ENCODE measurements at regions not wholly inside any gene's neighbourhood (a gene's known extent, or its start where the extent isn't known, plus 50 kb on each side); places are given as distances from the start of the nearest gene placed in this dataset.
"Not testable (repeated sequence)": the region's sequence is repeated elsewhere in the genome, so short reads cannot be mapped to it uniquely, and the experiment has no call there.

- no peak for DNase-seq (ENCODE audit: low read depth, low spot score)
- Mint-ChIP-seq H3K9me3 (peaks cover 3% of the 10 kb centered on the region), H3K27me3 (ENCODE audit: low read depth) (no peaks in the 10 kb centered on the region), H3K36me3 (ENCODE audit: low read depth) (no peaks in the 10 kb centered on the region), H3K4me3 (no peak overlapping the region), H3K27ac (ENCODE audit: unreplicated experiment) (no peak overlapping the region), H3K4me1 (no peaks in the 10 kb centered on the region)
- no peak for TF ChIP-seq CTCF (conservative IDR thresholded peaks at IDR 0.05)
Observed at GRCh38 chr13:72552731-72553130, 174.7 kb downstream of the MZT1 start.

- DNase-seq (ENCODE audit: low read depth, low spot score); H3K4me1 Mint-ChIP-seq; H3K9me3 Mint-ChIP-seq; H3K27ac Mint-ChIP-seq (ENCODE audit: unreplicated experiment); H3K4me3 Mint-ChIP-seq; H3K36me3 Mint-ChIP-seq (ENCODE audit: low read depth); H3K27me3 Mint-ChIP-seq (ENCODE audit: low read depth): not testable (repeated sequence)
Observed at GRCh38 chr13:72545895-72546294, 181.5 kb downstream of the MZT1 start.

- no peaks in the 10 kb centered on the region for H3K36me3 Mint-ChIP-seq (ENCODE audit: low read depth)
- no peak for TF ChIP-seq CTCF (conservative IDR thresholded peaks at IDR 0.05)
- H3K27me3 Mint-ChIP-seq (ENCODE audit: low read depth): no peaks in the 10 kb centered on the region
- no peak overlapping the region for H3K27ac Mint-ChIP-seq (ENCODE audit: unreplicated experiment)
- H3K4me3 Mint-ChIP-seq: no peak overlapping the region
- no peak for DNase-seq (ENCODE audit: low read depth, low spot score)
- no peaks in the 10 kb centered on the region for H3K4me1 Mint-ChIP-seq
- H3K9me3 Mint-ChIP-seq: peaks cover 3% of the 10 kb centered on the region
Observed at GRCh38 chr13:72545030-72545719, 182.3 kb downstream of the MZT1 start.

GRCh38 chr13:72544042-72544441, 183.4 kb downstream of the MZT1 start:
- H3K27me3 Mint-ChIP-seq (ENCODE audit: low read depth): no peaks in the 10 kb centered on the region
- TF ChIP-seq CTCF (conservative IDR thresholded peaks at IDR 0.05): no peak
- DNase-seq (ENCODE audit: low read depth, low spot score): no peak

GRCh38 chr13:72542241-72542640, 185.2 kb downstream of the MZT1 start:
- Mint-ChIP-seq H3K4me3 (no peak overlapping the region), H3K27ac (ENCODE audit: unreplicated experiment) (no peak overlapping the region)
- no peak for TF ChIP-seq CTCF (conservative IDR thresholded peaks at IDR 0.05)

More at GRCh38 chr13:72544042-72544441, 183.4 kb downstream of the MZT1 start:
- no peak overlapping the region for H3K27ac Mint-ChIP-seq (ENCODE audit: unreplicated experiment)
- no peaks in the 10 kb centered on the region for H3K4me1 Mint-ChIP-seq
- no peak overlapping the region for H3K4me3 Mint-ChIP-seq
- H3K9me3 Mint-ChIP-seq: peaks cover 3% of the 10 kb centered on the region
- H3K36me3 Mint-ChIP-seq (ENCODE audit: low read depth): no peaks in the 10 kb centered on the region

GRCh38 chr13:72541674-72542073, 185.8 kb downstream of the MZT1 start:
- Mint-ChIP-seq H3K36me3 (ENCODE audit: low read depth) (no peaks in the 10 kb centered on the region), H3K4me3 (no peak overlapping the region), H3K9me3 (no peaks in the 10 kb centered on the region), H3K4me1 (no peaks in the 10 kb centered on the region), H3K27ac (ENCODE audit: unreplicated experiment) (no peak overlapping the region), H3K27me3 (ENCODE audit: low read depth) (no peaks in the 10 kb centered on the region)
- no peak for TF ChIP-seq CTCF (conservative IDR thresholded peaks at IDR 0.05)
- no peak for DNase-seq (ENCODE audit: low read depth, low spot score)

More at GRCh38 chr13:72542241-72542640, 185.2 kb downstream of the MZT1 start:
- Mint-ChIP-seq H3K27me3 (ENCODE audit: low read depth) (no peaks in the 10 kb centered on the region), H3K4me1 (no peaks in the 10 kb centered on the region), H3K36me3 (ENCODE audit: low read depth) (no peaks in the 10 kb centered on the region), H3K9me3 (no peaks in the 10 kb centered on the region)
- DNase-seq (ENCODE audit: low read depth, low spot score): no peak
